Renal cortex interstitium (tissue), 11 donors: ENCODE measurements at regions not wholly inside any gene's neighbourhood (a gene's known extent, or its start where the extent isn't known, plus 50 kb on each side); places are given as distances from the start of the nearest gene placed in this dataset.
"Not testable (repeated sequence)": the region's sequence is repeated elsewhere in the genome, so short reads cannot be mapped to it uniquely, and the experiment has no call there.

Experiments used
- DNase-seq, 11 donors: peaks; one replicate each; pipeline ENCODE4 v3.0.0-alpha.2; 2013; ENCODE audit warnings: low read depth in 9 of 11, low spot score in 4 of 11; ENCODE audit errors: extremely low read depth in 1 of 11

DNA sequence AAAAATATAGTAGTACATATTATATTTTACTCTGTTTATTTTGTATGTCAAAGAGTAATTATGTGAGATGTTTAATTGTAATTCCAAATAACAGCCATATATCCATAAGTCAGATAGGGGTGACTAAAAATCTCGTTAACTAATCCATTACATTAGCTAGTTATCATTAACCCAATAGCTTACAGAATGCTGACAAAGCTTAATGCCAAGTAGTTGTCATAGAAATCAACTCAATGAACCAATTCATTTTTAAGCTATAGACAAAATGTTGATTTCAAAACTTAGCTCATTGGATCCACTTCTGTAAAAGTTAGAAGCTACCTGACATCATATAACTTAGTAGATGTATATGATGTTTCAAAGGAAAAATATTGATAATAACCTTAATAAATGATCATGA, 206.7 kb upstream of the SLITRK1 start:
- DNase-seq, result no peak

- no peak for DNase-seq
Observed at GRCh38 chr13:84086847-84087162, 204.5 kb upstream of the SLITRK1 start.

GRCh38 chr13:84086098-84086846, 204.0 kb upstream of the SLITRK1 start:
- not testable (repeated sequence) for DNase-seq

DNA sequence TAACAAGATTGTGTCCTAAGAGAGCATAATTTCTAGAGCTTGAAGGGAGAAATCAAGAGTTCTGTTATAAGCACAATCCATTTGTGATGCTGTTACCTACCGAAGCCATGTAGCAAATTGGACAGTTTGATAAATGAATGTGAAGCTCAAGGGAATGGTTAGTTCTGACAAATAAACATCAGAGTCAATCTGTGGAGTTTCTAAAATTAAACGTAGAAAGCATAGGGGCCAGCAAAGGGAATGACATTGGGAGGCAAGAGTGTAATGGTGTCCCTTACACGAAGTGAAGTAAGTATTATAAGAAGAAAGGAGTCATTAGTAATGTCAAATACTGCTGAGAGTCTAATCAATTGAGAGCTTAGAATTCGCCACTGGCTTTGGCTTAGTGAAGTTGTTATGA, 200.2 kb upstream of the SLITRK1 start:
- no peak for DNase-seq

DNA sequence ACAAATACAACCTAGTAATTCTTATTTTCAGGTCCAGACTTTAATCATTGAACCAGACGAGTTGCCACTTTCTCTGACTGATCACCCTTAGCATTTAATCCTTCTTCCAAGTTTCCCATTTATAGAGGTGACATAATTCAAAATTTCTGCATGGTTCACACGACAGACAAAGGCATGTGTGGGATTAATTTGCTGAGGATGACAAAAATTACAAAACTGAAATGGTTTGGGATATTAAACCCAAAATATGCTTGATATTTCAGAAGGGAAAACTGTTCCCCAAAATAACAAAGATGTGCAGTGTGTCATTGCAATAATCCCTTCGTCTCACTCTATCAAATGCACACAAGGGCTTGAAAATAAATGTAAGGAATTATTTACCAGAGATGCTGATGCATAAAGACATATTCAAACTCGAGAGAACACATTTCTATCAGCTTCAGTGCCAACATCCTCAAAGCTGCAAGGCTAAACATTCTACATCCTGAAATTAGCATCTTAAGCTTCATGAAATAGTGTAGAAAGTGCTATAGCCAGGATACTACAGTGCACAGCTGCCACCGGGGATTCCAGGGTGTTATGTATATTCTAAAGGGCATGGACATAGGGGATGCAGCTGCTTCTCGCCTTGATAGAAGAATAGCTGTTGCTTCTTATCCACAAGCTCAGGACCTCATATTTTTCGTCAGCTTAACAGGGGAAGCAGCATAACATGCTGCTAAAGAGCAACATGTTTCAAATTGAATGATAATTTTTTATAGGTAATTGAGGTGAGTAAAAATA, 198.7 kb upstream of the SLITRK1 start:
- no peak for DNase-seq

GRCh38 chr13:84077271-84077670, 195.0 kb upstream of the SLITRK1 start:
- peak in 1 of 11 donors; percentile 0 for DNase-seq

DNA sequence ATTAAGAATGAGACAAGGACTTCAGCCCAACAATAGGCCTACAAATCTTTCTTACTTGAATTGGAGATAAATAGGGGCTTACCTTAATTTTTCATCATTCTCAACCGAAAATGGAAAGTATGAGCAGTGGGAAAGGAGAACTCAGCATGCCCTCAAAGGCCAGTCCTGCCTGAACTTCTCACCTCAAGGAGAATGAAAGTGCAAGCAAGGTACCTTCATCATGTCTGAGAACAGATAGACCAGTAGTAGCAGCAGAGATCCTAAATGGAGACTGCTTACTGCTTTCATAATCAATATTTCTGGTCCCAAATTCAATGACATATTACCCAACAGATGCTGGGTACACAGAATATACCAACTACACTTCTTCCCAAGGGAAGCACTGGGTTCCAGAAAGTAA, 194.0 kb upstream of the SLITRK1 start:
- no peak for DNase-seq

GRCh38 chr13:84050536-84050935, 168.3 kb upstream of the SLITRK1 start:
- no peak for DNase-seq

GRCh38 chr13:84049443-84050219, 167.4 kb upstream of the SLITRK1 start:
- no peak for DNase-seq

DNA sequence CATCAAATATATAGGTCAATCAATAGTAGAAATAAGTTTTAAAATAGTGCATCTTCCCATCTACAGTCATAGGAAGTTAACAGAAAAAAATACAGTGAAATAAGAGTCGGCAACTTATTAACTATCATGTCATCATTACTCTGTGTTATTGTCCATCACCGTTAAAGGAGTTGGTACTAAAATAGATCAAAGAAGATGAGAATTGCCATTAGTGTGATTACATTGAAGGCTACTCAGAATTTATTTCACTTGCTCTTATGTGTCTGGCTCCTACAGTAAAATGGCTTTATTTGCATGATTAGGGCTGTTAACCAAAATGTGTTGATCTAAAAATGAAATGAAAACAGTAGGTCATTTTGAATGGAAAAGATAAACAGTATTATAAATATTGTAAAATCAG, 162.5 kb upstream of the SLITRK1 start:
- DNase-seq, result no peak

DNA sequence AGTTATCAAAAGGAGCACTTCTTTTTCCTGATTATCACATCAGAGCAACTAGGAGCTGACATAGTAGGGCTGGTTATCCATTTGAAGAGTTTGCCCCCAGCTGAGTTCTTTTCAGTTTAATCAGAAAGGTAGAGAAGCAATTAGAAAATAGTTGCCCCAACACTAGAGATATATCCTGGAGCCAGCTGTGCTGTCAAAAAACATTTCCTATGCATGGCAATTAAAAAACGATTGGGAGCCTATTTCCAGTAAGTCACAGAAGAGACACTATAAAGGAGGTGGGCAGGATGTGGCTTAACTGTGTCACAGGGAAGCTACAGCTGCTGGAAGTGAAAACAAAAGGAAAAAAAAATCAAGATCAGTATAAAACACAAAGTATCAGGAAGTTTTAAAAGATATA, 155.7 kb upstream of the SLITRK1 start:
- no peak for DNase-seq

- DNase-seq, result no peak
Observed at GRCh38 chr13:84032116-84032515, 149.8 kb upstream of the SLITRK1 start.

GRCh38 chr13:84031120-84031519, 148.8 kb upstream of the SLITRK1 start:
- DNase-seq, result no peak

- DNase-seq, result no peak
Observed at GRCh38 chr13:84029396-84029795, 147.1 kb upstream of the SLITRK1 start.

GRCh38 chr13:84025824-84026223, 143.6 kb upstream of the SLITRK1 start:
- DNase-seq, result peak in 1 of 11 donors; percentile 7

- DNase-seq, result no peak
Observed at GRCh38 chr13:83996415-83996814, 114.1 kb upstream of the SLITRK1 start.

GRCh38 chr13:83995930-83996329, 113.7 kb upstream of the SLITRK1 start:
- no peak for DNase-seq

DNA sequence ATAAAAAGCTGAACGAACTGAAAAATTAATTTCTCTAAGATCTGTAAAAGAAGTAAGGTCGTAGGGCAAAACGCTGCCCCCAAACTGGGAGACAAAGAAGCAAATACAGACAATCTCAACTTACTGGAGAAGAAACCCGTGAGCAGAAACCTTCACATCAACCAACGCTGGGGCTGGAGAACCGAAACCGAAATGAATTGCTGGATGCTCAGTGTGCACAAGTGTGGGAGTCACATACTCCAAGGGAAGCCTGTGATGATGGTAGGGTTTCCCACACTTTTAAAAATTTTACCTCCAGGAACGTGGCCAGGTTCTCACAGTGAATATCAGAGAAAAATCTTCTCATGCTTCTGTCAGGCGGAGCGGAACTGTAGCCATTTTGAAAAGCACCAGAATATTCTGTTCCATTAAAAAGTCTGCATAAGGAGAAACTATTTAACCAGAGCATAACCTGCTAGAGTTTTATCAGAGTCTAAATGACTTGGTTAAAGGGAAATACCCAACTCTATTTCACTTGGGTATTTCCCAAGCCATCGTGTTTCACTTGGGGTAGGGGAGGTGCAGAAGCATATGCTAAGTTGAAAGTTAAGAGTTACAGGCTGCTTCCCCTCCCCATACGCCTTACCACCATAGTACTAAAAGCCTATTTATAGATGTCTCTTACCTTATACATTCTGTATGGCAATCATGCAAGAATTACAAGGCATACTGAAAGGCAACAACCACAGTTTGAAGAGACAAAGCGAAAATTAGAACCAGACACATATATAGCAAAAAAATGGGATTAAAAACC, 110.5 kb upstream of the SLITRK1 start:
- DNase-seq, result no peak

- DNase-seq, result no peak
Observed at GRCh38 chr13:83987394-83987793, 105.1 kb upstream of the SLITRK1 start.
